GM12872 (cell line): ENCODE measurements at regions not wholly inside any gene's neighbourhood (a gene's known extent, or its start where the extent isn't known, plus 50 kb on each side); places are given as distances from the start of the nearest gene placed in this dataset.

Source experiments
- TF ChIP-seq, protein P1 (sequence below): IDR thresholded peaks from 3 replicates; pipeline ENCODE4 v1.5.1; 2011; ENCODE audit warnings: low read depth, mild to moderate bottlenecking, low read length, moderate library complexity; ENCODE audit not compliant: insufficient read depth

DNA sequence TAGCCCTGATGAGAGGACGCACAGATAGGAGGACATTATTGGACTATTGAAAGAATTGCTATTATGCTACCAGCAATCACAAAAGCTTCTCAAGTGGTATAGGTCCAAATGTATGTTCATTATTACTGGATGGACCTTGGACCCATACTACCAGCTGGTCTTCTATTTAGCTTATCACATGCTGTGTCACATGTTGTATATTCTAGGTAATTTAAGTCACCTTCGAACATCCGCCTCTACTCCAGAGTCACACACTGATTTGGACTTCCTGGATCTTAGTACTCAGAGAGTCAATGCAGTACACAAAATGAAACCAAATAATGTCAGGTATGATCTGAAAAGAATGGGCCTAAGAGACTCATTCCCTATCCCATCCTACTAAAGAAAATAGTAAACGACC is 534.0 kb upstream of the API5 start:
- TF ChIP-seq, protein P1, sequence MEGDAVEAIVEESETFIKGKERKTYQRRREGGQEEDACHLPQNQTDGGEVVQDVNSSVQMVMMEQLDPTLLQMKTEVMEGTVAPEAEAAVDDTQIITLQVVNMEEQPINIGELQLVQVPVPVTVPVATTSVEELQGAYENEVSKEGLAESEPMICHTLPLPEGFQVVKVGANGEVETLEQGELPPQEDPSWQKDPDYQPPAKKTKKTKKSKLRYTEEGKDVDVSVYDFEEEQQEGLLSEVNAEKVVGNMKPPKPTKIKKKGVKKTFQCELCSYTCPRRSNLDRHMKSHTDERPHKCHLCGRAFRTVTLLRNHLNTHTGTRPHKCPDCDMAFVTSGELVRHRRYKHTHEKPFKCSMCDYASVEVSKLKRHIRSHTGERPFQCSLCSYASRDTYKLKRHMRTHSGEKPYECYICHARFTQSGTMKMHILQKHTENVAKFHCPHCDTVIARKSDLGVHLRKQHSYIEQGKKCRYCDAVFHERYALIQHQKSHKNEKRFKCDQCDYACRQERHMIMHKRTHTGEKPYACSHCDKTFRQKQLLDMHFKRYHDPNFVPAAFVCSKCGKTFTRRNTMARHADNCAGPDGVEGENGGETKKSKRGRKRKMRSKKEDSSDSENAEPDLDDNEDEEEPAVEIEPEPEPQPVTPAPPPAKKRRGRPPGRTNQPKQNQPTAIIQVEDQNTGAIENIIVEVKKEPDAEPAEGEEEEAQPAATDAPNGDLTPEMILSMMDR: no peak

DNA sequence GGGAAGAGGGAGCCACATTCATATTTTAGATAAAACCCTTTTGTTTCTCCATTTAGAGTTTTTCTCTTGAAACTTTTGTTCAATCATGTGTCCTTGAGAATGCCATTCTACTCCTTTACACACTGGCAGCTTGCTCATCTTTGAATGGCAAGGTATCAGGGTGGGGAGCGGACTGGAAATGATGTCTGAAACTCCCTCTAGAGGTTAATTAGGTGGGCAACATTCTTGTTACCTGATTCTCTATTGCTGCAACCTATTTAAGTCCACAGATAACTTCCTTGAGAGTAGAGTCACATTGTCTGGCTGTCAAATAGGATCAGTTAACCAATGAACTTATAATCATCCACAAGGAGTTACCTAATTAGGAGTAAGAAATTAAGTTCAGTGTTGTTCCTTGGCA is 533.6 kb upstream of the API5 start:
- TF ChIP-seq, protein P1: no peak

DNA sequence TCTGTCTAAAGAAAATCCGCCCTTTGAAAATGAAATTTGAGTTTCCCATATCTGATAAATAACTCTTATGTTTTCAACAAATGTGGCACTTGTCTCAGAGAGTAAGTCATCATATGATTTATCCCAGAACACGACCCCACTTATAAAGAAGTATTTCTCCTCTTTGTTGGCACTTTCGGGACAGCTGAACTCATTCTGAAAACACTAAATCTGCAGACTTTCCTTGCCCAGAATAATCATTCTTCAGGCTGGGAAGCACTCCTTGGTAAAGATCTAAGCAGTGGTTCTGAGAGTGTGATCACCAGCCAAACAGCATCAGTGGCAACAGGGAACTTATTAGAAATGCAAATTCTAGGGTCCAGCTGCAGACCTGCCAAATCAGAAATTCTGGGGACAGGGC is 532.2 kb upstream of the API5 start:
- TF ChIP-seq, protein P1: no peak

DNA sequence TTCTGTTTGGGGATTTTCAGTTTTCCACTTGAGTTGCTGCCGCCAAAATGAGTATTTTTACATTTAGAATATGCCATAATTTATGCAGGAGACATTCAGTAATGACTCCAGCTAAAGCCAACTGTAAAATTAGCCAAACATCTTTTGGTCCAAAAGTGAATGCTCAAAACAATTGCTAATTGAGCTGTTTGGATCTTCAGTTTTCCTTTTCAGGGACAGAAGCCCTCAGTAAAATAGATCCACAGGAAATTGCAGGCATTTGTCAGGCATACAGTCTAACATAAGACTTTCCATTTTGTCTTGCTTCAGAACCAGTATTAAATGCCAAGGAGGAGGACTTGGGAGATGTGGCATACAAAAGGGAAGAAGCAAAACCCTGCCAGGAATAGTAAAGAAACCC is 524.8 kb upstream of the API5 start:
- TF ChIP-seq, protein P1: no peak

DNA sequence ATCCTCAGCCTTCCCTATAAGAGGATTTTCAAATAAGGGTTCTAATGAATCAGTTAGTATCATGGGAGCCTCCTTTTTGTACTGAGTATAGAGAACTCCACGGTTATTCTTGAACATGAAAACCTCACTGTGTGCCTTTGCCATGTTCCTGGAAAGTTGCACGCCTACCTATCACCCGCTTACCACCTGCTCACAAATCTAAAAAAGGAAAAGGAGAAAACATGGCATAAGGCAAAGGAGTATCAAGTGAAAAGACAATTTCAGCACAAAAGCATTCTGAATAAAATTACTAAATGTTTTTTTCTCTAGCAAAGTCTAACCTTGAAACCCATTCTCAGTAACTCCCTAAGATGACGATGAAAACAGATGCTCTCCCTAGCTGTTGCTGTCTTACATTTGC is 511.8 kb upstream of the API5 start:
- TF ChIP-seq, protein P1: no peak

DNA sequence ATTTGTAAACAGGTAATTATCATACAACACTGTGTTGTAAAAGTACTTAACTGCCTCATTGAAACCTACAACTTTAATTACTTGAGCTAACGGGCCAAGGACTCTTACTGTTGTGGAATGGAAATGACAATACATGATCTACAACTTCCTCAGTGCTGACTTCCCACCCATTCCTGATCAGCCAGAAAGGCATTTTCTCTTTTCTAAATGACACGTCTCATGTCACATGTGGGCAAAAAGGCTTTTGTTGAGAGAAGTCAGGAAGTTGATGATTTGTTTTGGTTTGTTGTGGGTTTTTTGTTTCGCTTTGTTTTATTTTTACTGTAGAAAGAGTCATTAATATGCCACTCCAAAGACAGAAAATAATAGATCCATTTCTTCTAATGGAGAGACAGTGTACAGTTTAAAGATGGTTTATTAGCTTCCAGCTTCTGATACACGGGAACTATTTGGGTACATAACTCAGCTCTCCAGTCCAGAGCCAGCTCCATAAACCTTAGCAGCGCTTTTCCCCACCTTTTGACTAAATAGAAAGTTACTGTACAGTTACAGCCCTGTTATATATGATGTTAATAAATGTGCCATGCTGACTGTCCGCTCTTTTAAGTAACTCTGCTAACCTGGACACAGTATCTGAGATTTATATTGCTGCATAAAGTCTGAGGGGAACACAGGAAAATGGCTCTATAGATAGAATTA is 509.4 kb upstream of the API5 start:
- TF ChIP-seq, protein P1: no peak

DNA sequence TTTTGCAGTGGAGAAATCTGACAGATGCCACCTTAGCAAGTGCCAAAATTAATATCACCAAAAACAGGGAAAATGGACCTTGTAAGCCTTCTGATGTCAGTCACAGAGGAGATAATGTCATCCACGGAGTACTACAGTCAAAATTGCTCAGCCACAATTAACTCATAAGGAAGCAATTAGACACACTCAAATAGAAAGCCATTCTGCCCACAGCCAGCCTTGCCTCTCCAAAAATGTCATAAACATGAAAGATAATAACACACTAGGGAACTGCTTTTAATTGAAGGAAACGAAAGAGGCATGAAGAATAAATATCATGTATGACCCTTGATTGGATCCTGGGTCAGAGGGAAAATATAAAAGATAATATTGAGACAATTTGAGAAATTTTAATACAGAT is 505.6 kb upstream of the API5 start:
- TF ChIP-seq, protein P1: no peak
